BJ (cell line): ENCODE measurements at regions not wholly inside any gene's neighbourhood (a gene's known extent, or its start where the extent isn't known, plus 50 kb on each side); places are given as distances from the start of the nearest gene placed in this dataset.

ENCODE experiments used
- CTCF ChIA-PET: fragments of 350-600 bp; formaldehyde crosslinking; extraction: SDS; loops from one replicate; lab custom pipeline; 2021; ENCODE audit warnings: antibody characterized with exemption, inconsistent platforms; lab: Yijun Ruan, JAX
- POLR2A ChIA-PET: fragments of 300-600 bp; sonication (Branson Sonifier 250); formaldehyde crosslinking; extraction: SDS; loops from one replicate; lab custom pipeline; 2021; ENCODE audit warnings: antibody characterized with exemption; lab: Charles Lee
- DNase-seq: peaks from one replicate; pipeline ENCODE4 v3.0.0-alpha.2; 2011; ENCODE audit warnings: low read depth
- H3K27me3 ChIP-seq: 2 replicates; pipeline ENCODE4 v1.6.0; 2011; ENCODE audit warnings: low read length; ENCODE audit not compliant: control insufficient read depth, insufficient read depth
- H3K36me3 ChIP-seq: 2 replicates; pipeline ENCODE4 v1.5.1; 2011; ENCODE audit warnings: low read length; ENCODE audit not compliant: control insufficient read depth, insufficient read depth
- H3K4me3 ChIP-seq: 2 replicates; pipeline ENCODE4 v1.5.1; 2011; ENCODE audit warnings: low read depth, mild to moderate bottlenecking, control low read depth, low read length
- CTCF ChIP-seq: IDR thresholded peaks from 2 replicates; pipeline ENCODE4 v1.5.1; 2011; ENCODE audit warnings: low read depth, mild to moderate bottlenecking, control low read depth, inconsistent platforms, low read length, moderate library complexity; ENCODE audit not compliant: insufficient read depth

GRCh38 chr13:53415135-53415534, 386.5 kb downstream of the OLFM4 start:
- H3K27me3 ChIP-seq: no peaks in the 10 kb centered on the region
- POLR2A ChIA-PET: no interaction called here
- CTCF ChIA-PET: no interaction called here
- no peak overlapping the region for H3K4me3 ChIP-seq
- no peaks in the 10 kb centered on the region for H3K36me3 ChIP-seq
- no peak for DNase-seq
- no peak for TF ChIP-seq CTCF

DNA sequence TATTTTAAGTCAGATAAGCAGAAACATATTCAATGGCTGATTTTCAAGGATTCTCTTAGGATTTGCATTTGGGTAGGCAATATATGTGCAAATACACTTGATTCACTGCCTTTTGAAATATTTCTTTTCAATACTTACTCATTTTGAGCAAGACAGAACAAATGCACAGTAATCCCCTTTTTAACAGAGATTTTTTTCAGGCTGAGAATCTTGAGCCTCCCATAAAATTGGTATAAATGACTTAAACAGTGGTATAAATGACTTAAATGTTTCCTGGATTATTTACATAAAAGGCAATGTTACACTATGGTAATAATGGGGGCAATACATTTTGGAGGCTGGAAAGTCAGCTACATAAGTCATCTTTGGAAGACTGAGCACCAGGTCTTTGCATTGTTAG, 389.0 kb downstream of the OLFM4 start:
- TF ChIP-seq CTCF: no peak
- DNase-seq: no peak
- ChIA-PET CTCF (no interaction called here), POLR2A (no interaction called here)
- Histone ChIP-seq H3K4me3 (no peak overlapping the region), H3K27me3 (no peaks in the 10 kb centered on the region), H3K36me3 (no peaks in the 10 kb centered on the region)

DNA sequence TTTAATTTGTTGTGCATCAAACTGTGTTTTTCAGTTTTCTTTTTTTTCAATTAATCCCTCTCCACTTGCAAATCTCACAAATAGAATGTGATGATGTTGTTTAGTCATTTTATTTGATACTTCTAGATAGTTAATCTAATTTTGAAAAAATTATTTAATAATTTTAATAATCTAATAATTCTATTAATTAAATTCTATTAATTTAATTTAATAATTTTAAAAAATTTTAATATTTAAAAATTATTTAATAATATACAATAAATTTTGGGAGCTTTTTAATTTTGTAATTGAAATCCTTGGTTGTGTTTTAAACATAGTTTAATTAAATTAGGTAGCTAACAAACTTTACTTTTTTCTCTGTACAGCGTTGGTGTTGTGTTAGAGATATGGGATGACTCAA, 393.8 kb downstream of the OLFM4 start:
- POLR2A ChIA-PET: no interaction called here
- Histone ChIP-seq H3K36me3 (no peaks in the 10 kb centered on the region), H3K4me3 (no peak overlapping the region), H3K27me3 (no peaks in the 10 kb centered on the region)
- CTCF ChIA-PET: interaction anchor here (0.9 kb wide), 1 partner anchor 9 kb away, joined by 3 read pairs; no protein-coding TSS in a partner anchor
- no peak for DNase-seq
- no peak for TF ChIP-seq CTCF

DNA sequence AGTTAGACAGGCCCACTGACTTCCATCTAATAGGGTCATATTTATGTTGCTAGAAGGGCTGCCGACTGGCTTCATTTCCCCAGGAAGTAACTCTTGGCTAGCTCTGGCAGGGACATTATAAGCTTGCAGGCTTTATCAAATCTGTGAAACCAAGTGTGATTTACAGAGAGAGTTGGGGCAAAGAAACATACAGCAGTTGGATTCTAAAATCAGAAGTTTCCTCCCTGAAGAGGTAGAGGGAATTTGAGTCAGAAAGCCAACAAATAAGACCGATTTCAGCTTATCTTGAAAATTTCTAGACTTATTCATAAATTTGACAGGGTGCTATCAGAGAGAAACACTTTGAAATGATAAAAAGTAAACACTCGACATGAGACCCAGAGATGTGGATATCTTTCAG, 407.8 kb downstream of the OLFM4 start:
- CTCF ChIA-PET: no interaction called here
- DNase-seq: no peak
- TF ChIP-seq CTCF: no peak
- POLR2A ChIA-PET: no interaction called here
- Histone ChIP-seq H3K4me3 (no peak overlapping the region), H3K27me3 (no peaks in the 10 kb centered on the region), H3K36me3 (no peaks in the 10 kb centered on the region)

DNA sequence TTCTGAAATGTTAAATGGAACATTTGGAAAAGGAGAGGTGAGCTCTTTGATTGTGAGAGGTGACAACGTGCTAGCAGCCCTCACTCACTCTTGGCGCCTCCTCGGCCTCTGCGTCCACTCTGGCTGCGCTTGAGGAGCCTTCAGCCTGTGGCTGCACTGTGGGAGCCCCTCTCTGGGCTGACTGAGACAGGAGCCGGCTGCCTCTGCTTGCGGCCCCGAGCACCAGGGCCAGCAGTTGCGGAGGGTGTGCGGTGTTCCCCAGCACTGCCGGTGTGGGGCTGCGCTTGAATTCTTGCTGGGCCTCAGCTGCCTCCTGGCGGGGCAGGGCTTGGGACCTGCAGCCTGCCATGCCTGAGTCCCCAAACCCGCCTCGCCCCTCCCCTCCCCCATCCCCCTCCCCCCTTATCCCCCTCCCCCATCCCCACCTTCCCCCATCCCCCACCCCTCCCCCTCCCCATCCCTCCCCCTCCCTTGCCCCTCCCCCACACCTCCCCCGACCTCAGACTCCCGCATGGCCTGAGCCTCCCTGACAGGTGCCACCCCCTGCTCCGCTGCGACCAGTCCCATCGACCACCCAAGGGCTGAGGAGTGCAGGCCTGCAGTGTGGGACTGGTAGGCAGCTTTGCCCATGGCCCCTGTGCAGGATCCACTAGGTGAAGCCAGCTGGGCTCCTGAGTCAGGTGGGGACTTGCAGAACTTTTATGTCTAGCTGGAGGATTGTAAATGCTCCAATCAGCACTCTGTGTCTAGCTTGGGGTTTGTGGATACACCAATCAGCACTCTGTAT, 411.0 kb downstream of the OLFM4 start:
- CTCF ChIA-PET: no interaction called here
- POLR2A ChIA-PET: no interaction called here
- no peaks in the 10 kb centered on the region for H3K36me3 ChIP-seq
- H3K4me3 ChIP-seq: no peak overlapping the region
- H3K27me3 ChIP-seq: no peaks in the 10 kb centered on the region
- TF ChIP-seq CTCF: no peak
- DNase-seq: no peak
